Prostate gland (tissue), 2 donors: ENCODE measurements at regions not wholly inside any gene's neighbourhood (a gene's known extent, or its start where the extent isn't known, plus 50 kb on each side); places are given as distances from the start of the nearest gene placed in this dataset.

ENCODE experiments used
- DNase-seq: peaks from one replicate; pipeline ENCODE4 v3.0.0-alpha.2; 2019; ENCODE audit warnings: low spot score
- H3K27ac ChIP-seq, 2 donors: fragments of 200-600 bp; sonication (generic); 2 replicates each; pipeline ENCODE4 v1.5.1; 2017 to 2019
- H3K27me3 ChIP-seq: fragments of 200-600 bp; sonication (generic); replicated peaks from 2 replicates; pipeline ENCODE4 v1.5.1; 2019; ENCODE audit not compliant: insufficient read depth
- H3K36me3 ChIP-seq, 2 donors: fragments of 200-600 bp; sonication (generic); 1 replicate in 1 of 2; 2 replicates in 1 of 2; pipeline versions ENCODE4 v1.5.1 to v1.8.1; 2017 to 2019
- H3K4me1 ChIP-seq: fragments of 200-600 bp; sonication (generic); replicated peaks from 2 replicates; pipeline ENCODE4 v1.5.1; 2019
- H3K4me3 ChIP-seq, 2 donors: fragments of 200-600 bp; sonication (generic); 2 replicates each; pipeline ENCODE4 v1.5.1; 2017 to 2019
- H3K9me3 ChIP-seq: fragments of 200-600 bp; sonication (generic); 2 replicates; pipeline ENCODE4 v1.5.1; 2017
- CTCF ChIP-seq, 4 experiments: fragments of 200-600 bp in 2 of 4; fragments of 450-650 bp in 2 of 4; sonication (generic) in 2 of 4; IDR thresholded peaks; 1 replicate in 3 of 4; 2 replicates in 1 of 4; pipeline ENCODE4 v1.5.1; 2016 to 2019; ENCODE audit warnings: antibody characterized with exemption in 4 of 4, mild to moderate bottlenecking in 2 of 4, moderate library complexity in 2 of 4
- POLR2A ChIP-seq: fragments of 450-650 bp; IDR thresholded peaks from one replicate; pipeline ENCODE4 v1.6.1; 2016; ENCODE audit warnings: antibody characterized with exemption, mild to moderate bottlenecking
- POLR2AphosphoS5 ChIP-seq: sonication (generic); formaldehyde crosslinking; IDR thresholded peaks from one replicate; pipeline ENCODE4 v1.6.1; 2017; ENCODE audit warnings: antibody characterized with exemption
- WGBS: methylation state at CpG from one replicate; pipeline ENCODE4 v1.1.5; 2018; 5-methylcytosine and 5-hydroxymethylcytosine counted together
- intact Hi-C: fragments of 100-400 bp; cut with DNase I; formaldehyde crosslinking; loops from one replicate; pipeline ENCODE4 v1.14.2; 2022

GRCh38 chr5:74469234-74469994 lies 171.1 kb downstream of the ENC1 start:
- H3K4me3 ChIP-seq = no peak overlapping the region
- H3K9me3 ChIP-seq = no peaks in the 10 kb centered on the region
- no peaks in the 10 kb centered on the region for H3K4me1 ChIP-seq
- no peak for TF ChIP-seq POLR2AphosphoS5
- H3K27me3 ChIP-seq = no peaks in the 10 kb centered on the region
- no peak overlapping the region for H3K27ac ChIP-seq
- no peak for DNase-seq
- H3K36me3 ChIP-seq = no peaks in the 10 kb centered on the region
- 91% methylated on average over 8 of the region's 8 CpGs for WGBS
- intact Hi-C loops = no loop called here

GRCh38 chr5:74468421-74468820 lies 172.1 kb downstream of the ENC1 start:
- TF ChIP-seq CTCF (IDR thresholded peaks at IDR 0.05) = no peak
- TF ChIP-seq POLR2A = no peak
- TF ChIP-seq POLR2AphosphoS5 = no peak
- 96% methylated on average over 5 of the region's 5 CpGs for WGBS
- Histone ChIP-seq H3K36me3 (no peaks in the 10 kb centered on the region), H3K27ac (no peak overlapping the region), H3K4me1 (no peaks in the 10 kb centered on the region), H3K9me3 (no peaks in the 10 kb centered on the region), H3K4me3 (no peak overlapping the region), H3K27me3 (no peaks in the 10 kb centered on the region)
- intact Hi-C loops = no loop called here
- DNase-seq = no peak

GRCh38 chr5:74465724-74466123 lies 174.8 kb downstream of the ENC1 start:
- Histone ChIP-seq H3K27ac (no peak overlapping the region), H3K4me3 (no peak overlapping the region), H3K27me3 (no peaks in the 10 kb centered on the region), H3K9me3 (no peaks in the 10 kb centered on the region), H3K36me3 (no peaks in the 10 kb centered on the region), H3K4me1 (no peaks in the 10 kb centered on the region)
- TF ChIP-seq POLR2AphosphoS5 = no peak
- no peak for TF ChIP-seq CTCF (IDR thresholded peaks at IDR 0.05)
- no peak for TF ChIP-seq POLR2A
- intact Hi-C loops = no loop called here
- WGBS = 95% methylated on average over 2 of the region's 2 CpGs
- no peak for DNase-seq

- intact Hi-C loops = no loop called here
- Histone ChIP-seq H3K27me3 (no peaks in the 10 kb centered on the region), H3K27ac (no peak overlapping the region), H3K4me1 (no peaks in the 10 kb centered on the region), H3K4me3 (no peak overlapping the region), H3K9me3 (no peaks in the 10 kb centered on the region), H3K36me3 (no peaks in the 10 kb centered on the region)
- DNase-seq = no peak
- WGBS = 73% methylated on average over 5 of the region's 5 CpGs
- TF ChIP-seq POLR2AphosphoS5 = no peak
- no peak for TF ChIP-seq POLR2A
These were observed 175.9 kb downstream of the ENC1 start for GRCh38 chr5:74464512-74465209.

GRCh38 chr5:74462356-74462755 lies 178.2 kb downstream of the ENC1 start:
- H3K36me3 ChIP-seq = no peaks in the 10 kb centered on the region
- TF ChIP-seq POLR2A (no peak), CTCF (IDR thresholded peaks at IDR 0.05) (no peak), POLR2AphosphoS5 (no peak)
- DNase-seq = no peak
- no peaks in the 10 kb centered on the region for H3K4me1 ChIP-seq
- intact Hi-C loops = no loop called here
- H3K9me3 ChIP-seq = no peaks in the 10 kb centered on the region
- H3K27ac ChIP-seq = no peak overlapping the region
- 75% methylated on average over 1 of the region's 1 CpG for WGBS
- no peak overlapping the region for H3K4me3 ChIP-seq
- H3K27me3 ChIP-seq = no peaks in the 10 kb centered on the region

GRCh38 chr5:74461251-74461650 lies 179.3 kb downstream of the ENC1 start:
- H3K4me1 ChIP-seq = no peaks in the 10 kb centered on the region
- WGBS = 96% methylated on average over 1 of the region's 1 CpG
- TF ChIP-seq POLR2A (no peak), POLR2AphosphoS5 (no peak), CTCF (IDR thresholded peaks at IDR 0.05) (no peak)
- H3K9me3 ChIP-seq = no peaks in the 10 kb centered on the region
- no peaks in the 10 kb centered on the region for H3K36me3 ChIP-seq
- H3K4me3 ChIP-seq = no peak overlapping the region
- intact Hi-C loops = no loop called here
- no peak for DNase-seq
- no peak overlapping the region for H3K27ac ChIP-seq
- no peaks in the 10 kb centered on the region for H3K27me3 ChIP-seq
